Colonic mucosa (tissue), 4 donors: ENCODE measurements at regions not wholly inside any gene's neighbourhood (a gene's known extent, or its start where the extent isn't known, plus 50 kb on each side); places are given as distances from the start of the nearest gene placed in this dataset.
"Not testable (repeated sequence)": the region's sequence is repeated elsewhere in the genome, so short reads cannot be mapped to it uniquely, and the experiment has no call there.

Experiments
- DNase-seq: peaks from one replicate; pipeline ENCODE4 v3.0.0-alpha.2; 2020
- H3K27ac ChIP-seq: fragments of 200-600 bp; one replicate; pipeline ENCODE4 v1.8.0; 2021
- H3K27me3 ChIP-seq: fragments of 200-600 bp; one replicate; pipeline ENCODE4 v1.8.0; 2021
- H3K36me3 ChIP-seq: fragments of 200-600 bp; one replicate; pipeline ENCODE4 v1.8.0; 2021
- H3K4me1 ChIP-seq: fragments of 200-600 bp; one replicate; pipeline ENCODE4 v1.8.0; 2021; ENCODE audit warnings: mild to moderate bottlenecking
- H3K4me3 ChIP-seq: fragments of 200-600 bp; one replicate; pipeline ENCODE4 v1.8.0; 2021
- H3K9ac ChIP-seq, 2 donors: one replicate each; pipeline ENCODE4 v1.7.0; 2013; ENCODE audit warnings: control low read depth in 2 of 2, low read depth in 2 of 2, low read length in 2 of 2
- H3K9me3 ChIP-seq: fragments of 200-600 bp; one replicate; pipeline ENCODE4 v1.8.0; 2021
- CTCF ChIP-seq: fragments of 200-600 bp; IDR thresholded peaks from one replicate; pipeline ENCODE4 v1.8.0; 2022; ENCODE audit warnings: antibody characterized with exemption, mild to moderate bottlenecking
- intact Hi-C: fragments of 100-400 bp; cut with DNase I; formaldehyde crosslinking; loops from one replicate; pipeline ENCODE4 v1.14.1; 2022
- donor health status: healthy.
- donor health status: DM: no; HTN: no; CAD: no.
- donor health status: DM: no; HTN: no; CAD: no.

- Histone ChIP-seq H3K4me1 (no peaks in the 10 kb centered on the region), H3K4me3 (no peak overlapping the region), H3K9me3 (no peaks in the 10 kb centered on the region), H3K27me3 (no peaks in the 10 kb centered on the region), H3K27ac (no peak overlapping the region), H3K9ac (no peak overlapping the region), H3K36me3 (no peaks in the 10 kb centered on the region)
- intact Hi-C loops: no loop called here
- no peak for TF ChIP-seq CTCF
- DNase-seq: no peak
These were observed 870.9 kb downstream of the KCNMA1 start for GRCh38 chr10:76766682-76767081.

DNA sequence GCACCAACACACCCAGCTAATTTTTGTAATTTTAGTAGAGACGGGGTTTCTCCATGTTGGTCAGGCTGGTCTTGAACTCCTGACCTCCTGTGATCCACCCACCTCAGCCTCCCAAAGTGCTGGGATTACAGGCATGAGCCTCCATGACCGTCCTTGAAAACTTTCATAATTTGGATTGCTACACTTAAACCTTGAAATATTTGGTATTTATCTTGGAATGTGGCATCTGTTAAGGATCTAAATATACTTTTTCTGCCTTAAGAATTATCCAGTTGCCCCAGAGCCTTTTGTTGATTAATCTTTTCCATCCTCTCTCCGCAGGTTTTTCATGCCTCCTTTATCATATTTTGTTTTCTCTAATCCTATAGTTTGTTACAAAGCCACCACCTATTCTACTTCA, 872.7 kb downstream of the KCNMA1 start:
- H3K9ac ChIP-seq, H3K4me1 ChIP-seq, H3K36me3 ChIP-seq, DNase-seq, intact Hi-C loops, H3K4me3 ChIP-seq, H3K27ac ChIP-seq, H3K9me3 ChIP-seq, H3K27me3 ChIP-seq: not testable (repeated sequence)

DNA sequence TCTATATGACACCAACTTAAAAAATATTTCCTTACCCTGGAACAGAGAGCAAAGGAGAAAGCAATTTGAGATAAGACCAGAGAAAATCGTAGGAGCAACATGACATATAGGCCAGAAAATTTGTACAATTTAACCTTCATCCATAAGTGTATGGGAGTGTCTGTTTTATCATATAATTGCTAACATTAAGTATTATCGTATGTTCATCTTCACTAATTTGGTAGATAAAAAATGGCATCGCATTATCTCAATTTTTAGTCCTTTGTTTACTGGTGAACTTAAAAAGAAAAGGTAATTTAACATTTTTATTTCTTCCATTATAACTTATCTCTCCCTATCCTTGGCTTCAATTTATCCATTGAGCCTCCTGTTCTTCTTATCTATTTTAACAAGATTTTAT, 873.4 kb downstream of the KCNMA1 start:
- H3K9me3 ChIP-seq: no peaks in the 10 kb centered on the region
- no peak overlapping the region for H3K9ac ChIP-seq
- no peaks in the 10 kb centered on the region for H3K4me1 ChIP-seq
- no peak for TF ChIP-seq CTCF
- H3K4me3 ChIP-seq: no peak overlapping the region
- no peak for DNase-seq
- no peaks in the 10 kb centered on the region for H3K27me3 ChIP-seq
- no peaks in the 10 kb centered on the region for H3K36me3 ChIP-seq
- H3K27ac ChIP-seq: no peak overlapping the region
- intact Hi-C loops: no loop called here

- intact Hi-C loops: no loop called here
- Histone ChIP-seq H3K9me3 (no peaks in the 10 kb centered on the region), H3K9ac (no peak overlapping the region), H3K27me3 (no peaks in the 10 kb centered on the region), H3K4me1 (no peaks in the 10 kb centered on the region), H3K4me3 (no peak overlapping the region), H3K27ac (no peak overlapping the region), H3K36me3 (no peaks in the 10 kb centered on the region)
- TF ChIP-seq CTCF: no peak
- no peak for DNase-seq
These were observed 874.2 kb downstream of the KCNMA1 start for GRCh38 chr10:76763376-76763775.

- no peaks in the 10 kb centered on the region for H3K9me3 ChIP-seq
- H3K4me3 ChIP-seq: no peak overlapping the region
- no peak for DNase-seq
- H3K9ac ChIP-seq: no peak overlapping the region
- intact Hi-C loops: no loop called here
- no peaks in the 10 kb centered on the region for H3K27me3 ChIP-seq
- no peak for TF ChIP-seq CTCF
- H3K4me1 ChIP-seq: no peaks in the 10 kb centered on the region
- no peaks in the 10 kb centered on the region for H3K36me3 ChIP-seq
- no peak overlapping the region for H3K27ac ChIP-seq
These were observed 877.9 kb downstream of the KCNMA1 start for GRCh38 chr10:76759681-76760080.

DNA sequence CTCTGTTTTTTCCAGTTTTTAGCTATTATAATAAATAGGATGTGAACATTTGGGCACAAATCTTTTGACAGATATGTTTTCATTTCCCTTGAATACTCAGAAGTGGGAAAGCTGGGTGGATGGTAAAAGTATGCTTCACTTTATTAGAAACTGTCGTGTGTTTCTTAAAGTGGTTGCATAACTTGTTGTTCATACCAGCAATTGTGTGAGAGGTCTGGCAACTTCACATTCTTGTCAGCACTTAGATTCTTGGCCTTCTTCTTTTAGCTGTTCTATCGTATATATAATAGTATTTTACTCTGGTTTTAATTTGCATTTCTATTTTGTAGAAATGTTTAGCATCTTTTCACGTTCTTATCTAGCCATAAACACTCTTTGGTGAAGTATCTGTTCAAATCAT, 894.4 kb downstream of the KCNMA1 start:
- DNase-seq: no peak
- Histone ChIP-seq H3K27ac (no peak overlapping the region), H3K4me3 (no peak overlapping the region), H3K36me3 (no peaks in the 10 kb centered on the region), H3K4me1 (no peaks in the 10 kb centered on the region), H3K27me3 (no peaks in the 10 kb centered on the region), H3K9me3 (no peaks in the 10 kb centered on the region), H3K9ac (no peak overlapping the region)
- no peak for TF ChIP-seq CTCF
- intact Hi-C loops: no loop called here
